ENCODE measurements at regions not wholly inside any gene's neighbourhood (a gene's known extent, or its start where the extent isn't known, plus 50 kb on each side); places are given as distances from the start of the nearest gene placed in this dataset.

DNA sequence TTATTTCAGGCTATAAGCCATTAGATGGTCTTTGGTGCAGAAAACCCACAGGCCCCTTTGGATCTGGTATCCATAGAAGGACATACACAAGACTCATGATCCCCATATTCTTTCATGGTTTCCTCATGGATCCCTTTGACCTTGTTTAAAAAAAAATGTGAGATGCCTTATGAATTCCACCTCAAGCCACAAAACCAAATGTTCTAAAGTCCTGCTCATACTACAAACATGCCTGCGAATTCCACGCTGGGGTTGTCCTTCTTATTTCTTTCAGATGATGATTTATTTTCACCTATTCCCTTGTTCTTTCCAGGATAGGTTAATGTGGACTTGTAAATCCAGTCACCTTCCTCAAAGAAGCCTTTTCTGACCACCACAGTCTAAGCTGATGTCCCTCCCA lies 256.9 kb upstream of the DPYD start:
- no peaks in the 10 kb centered on the region for H3K9me3 ChIP-seq
- H3K4me1 ChIP-seq, result no peaks in the 10 kb centered on the region
- H3K27ac ChIP-seq, result no peak overlapping the region
- no peaks in the 10 kb centered on the region for H3K27me3 ChIP-seq
- H3K4me3 ChIP-seq, result no peak overlapping the region
- DNase-seq (no peak), ATAC-seq (no peak), FAIRE-seq (no peak)
- intact Hi-C loops (cut with DNase I), result no loop called here
- TF ChIP-seq CTCF (IDR thresholded peaks at IDR 0.05), result no peak
- WGBS, 2 donors, result 70 to 88% methylated on average over 2 of the region's 2 CpGs
- no peaks in the 10 kb centered on the region for H3K36me3 ChIP-seq

- Histone ChIP-seq H3K27me3 (no peaks in the 10 kb centered on the region), H3K27ac (no peak overlapping the region), H3K4me1 (no peaks in the 10 kb centered on the region), H3K36me3 (no peaks in the 10 kb centered on the region), H3K9me3 (no peaks in the 10 kb centered on the region), H3K4me3 (no peak overlapping the region)
- FAIRE-seq (no peak), ATAC-seq (no peak), DNase-seq (no peak)
- TF ChIP-seq CTCF (IDR thresholded peaks at IDR 0.05), result no peak
- intact Hi-C loops (cut with DNase I), result no loop called here
- 34 to 53% methylated on average over 3 of the region's 3 CpGs for WGBS, 2 donors
These were observed 256.1 kb upstream of the DPYD start for GRCh38 chr1:98176936-98177335.

DNA sequence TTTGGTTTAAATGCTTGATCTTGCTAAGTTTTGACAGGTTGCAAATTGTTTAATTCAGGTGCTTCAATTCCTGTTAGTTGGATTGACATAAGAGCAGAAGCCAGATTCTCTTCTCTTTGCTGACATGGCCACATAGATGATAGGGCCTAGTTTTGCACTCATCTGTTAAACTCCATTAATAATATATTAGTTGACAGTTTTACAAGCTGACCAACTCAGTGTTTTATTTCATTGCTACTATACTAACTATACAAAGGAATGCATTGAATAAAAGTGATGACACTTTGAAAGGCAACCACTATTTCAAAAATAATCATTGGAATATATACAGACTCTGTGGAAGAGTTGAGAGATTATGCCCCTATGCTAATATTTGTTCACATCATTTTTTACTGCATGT lies 255.6 kb upstream of the DPYD start:
- Histone ChIP-seq H3K27me3 (no peaks in the 10 kb centered on the region), H3K4me3 (no peak overlapping the region), H3K36me3 (no peaks in the 10 kb centered on the region), H3K27ac (no peak overlapping the region), H3K4me1 (no peaks in the 10 kb centered on the region), H3K9me3 (no peaks in the 10 kb centered on the region)
- ATAC-seq, result no peak
- no peak for FAIRE-seq
- no peak for TF ChIP-seq CTCF (IDR thresholded peaks at IDR 0.05)
- intact Hi-C loops (cut with DNase I), result no loop called here
- DNase-seq, result no peak

GRCh38 chr1:98172578-98172977 lies 251.7 kb upstream of the DPYD start:
- intact Hi-C loops (cut with DNase I), result no loop called here
- no peak for ATAC-seq
- 29 to 30% methylated on average over 3 of the region's 3 CpGs for WGBS, 2 donors

DNA sequence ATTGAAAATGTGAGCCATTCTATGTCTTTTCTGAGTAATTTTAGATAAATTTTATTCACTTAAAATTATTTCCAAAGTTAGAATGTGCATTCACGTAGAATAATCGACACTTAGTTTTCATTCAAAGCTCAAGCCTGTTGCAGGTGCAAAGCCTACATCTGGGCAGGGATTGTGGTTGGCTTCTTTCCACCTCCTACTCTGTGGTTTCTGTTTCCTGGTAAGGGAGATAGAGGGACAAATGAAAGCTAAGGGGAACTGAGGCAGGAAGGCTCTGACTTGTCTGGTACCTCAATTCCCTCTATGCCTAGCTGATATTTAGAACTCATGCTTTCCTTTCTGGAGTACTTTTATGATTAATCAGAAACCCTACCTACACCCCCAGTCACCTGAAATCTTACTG lies 251.2 kb upstream of the DPYD start:
- intact Hi-C loops (cut with DNase I), result no loop called here
- TF ChIP-seq CTCF (IDR thresholded peaks at IDR 0.05), result no peak
- Histone ChIP-seq H3K27me3 (no peaks in the 10 kb centered on the region), H3K4me3 (no peak overlapping the region), H3K27ac (no peak overlapping the region), H3K4me1 (no peaks in the 10 kb centered on the region), H3K36me3 (no peaks in the 10 kb centered on the region), H3K9me3 (no peaks in the 10 kb centered on the region)
- 71 to 77% methylated on average over 2 of the region's 2 CpGs for WGBS, 2 donors
- FAIRE-seq (no peak), ATAC-seq (no peak), DNase-seq (no peak)

More at GRCh38 chr1:98172578-98172977, 251.7 kb upstream of the DPYD start:
- H3K27me3 ChIP-seq, result no peaks in the 10 kb centered on the region
- no peaks in the 10 kb centered on the region for H3K4me1 ChIP-seq
- H3K4me3 ChIP-seq, result no peak overlapping the region
- H3K27ac ChIP-seq, result no peak overlapping the region
- no peak for TF ChIP-seq CTCF (IDR thresholded peaks at IDR 0.05)
- H3K9me3 ChIP-seq, result no peaks in the 10 kb centered on the region
- DNase-seq (no peak), FAIRE-seq (no peak)
- H3K36me3 ChIP-seq, result no peaks in the 10 kb centered on the region

Measured in pancreas (tissue), 10 donors.